ENCODE measurements at regions not wholly inside any gene's neighbourhood (a gene's known extent, or its start where the extent isn't known, plus 50 kb on each side); places are given as distances from the start of the nearest gene placed in this dataset.
"Not testable (repeated sequence)": the region's sequence is repeated elsewhere in the genome, so short reads cannot be mapped to it uniquely, and the experiment has no call there.

DNA sequence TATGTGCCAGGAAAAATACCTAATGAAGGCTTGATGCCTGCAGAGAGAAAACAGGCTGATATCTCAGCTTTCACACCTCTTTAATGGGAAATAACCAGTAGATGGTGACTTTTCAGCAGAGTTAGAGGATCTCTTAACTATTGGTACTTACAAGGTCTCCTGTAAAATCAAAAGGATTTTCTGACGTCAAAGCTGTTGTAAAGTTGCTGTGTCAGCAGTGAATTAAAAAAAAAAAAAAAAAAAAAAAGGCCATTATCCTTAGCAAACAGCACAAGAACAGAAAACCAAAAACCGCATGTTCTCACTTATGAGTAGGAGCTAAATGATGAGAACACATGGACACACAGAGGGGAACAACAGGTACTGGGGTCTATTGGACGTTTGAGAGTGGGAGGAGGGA, 349.1 kb downstream of the AMY1C start:
- H3K36me3 ChIP-seq (ENCODE audit: control insufficient read depth in 1 of 2, insufficient read depth in 2 of 2, low read length in 2 of 2): no peaks in the 10 kb centered on the region

DNA sequence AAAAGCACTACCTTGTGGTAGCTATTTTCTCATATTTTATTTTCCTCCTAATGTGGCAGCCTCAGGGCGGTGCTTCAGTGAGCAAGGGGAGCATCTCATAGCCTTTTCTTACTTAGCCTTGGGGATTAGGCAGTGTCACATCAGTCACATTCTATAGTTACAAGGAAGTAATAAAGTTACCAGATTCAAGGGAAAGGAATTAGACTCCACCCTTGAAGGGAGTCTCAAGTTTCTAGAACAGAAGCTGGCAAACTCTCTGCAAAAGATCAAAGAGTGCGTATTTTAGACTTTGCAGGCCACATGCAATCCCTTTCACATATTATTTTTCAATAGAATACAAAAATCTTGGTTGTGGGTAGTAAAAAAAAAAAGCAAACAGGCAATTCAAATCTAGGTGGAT, 350.4 kb downstream of the AMY1C start:
- no peaks in the 10 kb centered on the region for H3K4me1 ChIP-seq (ENCODE audit: control insufficient read depth in 1 of 2, insufficient read depth in 2 of 2, low read length in 2 of 2)
- H3K36me3 ChIP-seq (ENCODE audit: control insufficient read depth in 1 of 2, insufficient read depth in 2 of 2, low read length in 2 of 2): no peaks in the 10 kb centered on the region
- no peaks in the 10 kb centered on the region for H3K9me3 ChIP-seq (ENCODE audit: control insufficient read depth in 1 of 2, low read length in 2 of 2)
- no peak overlapping the region for H3K27ac ChIP-seq (ENCODE audit: low read length)
- no peaks in the 10 kb centered on the region for H3K27me3 ChIP-seq (ENCODE audit: low read depth, low read length)
- H3K4me3 ChIP-seq (ENCODE audit: low read depth in 1 of 2, low read length in 2 of 2): no peak overlapping the region

More for the DNA sequence above, 349.1 kb downstream of the AMY1C start:
- Histone ChIP-seq H3K4me3 (ENCODE audit: low read depth in 1 of 2, low read length in 2 of 2) (no peak overlapping the region), H3K27me3 (ENCODE audit: low read depth, low read length) (no peaks in the 10 kb centered on the region), H3K4me1 (ENCODE audit: control insufficient read depth in 1 of 2, insufficient read depth in 2 of 2, low read length in 2 of 2) (no peaks in the 10 kb centered on the region), H3K9me3 (ENCODE audit: control insufficient read depth in 1 of 2, low read length in 2 of 2) (no peaks in the 10 kb centered on the region), H3K27ac (ENCODE audit: low read length) (no peak overlapping the region)

DNA sequence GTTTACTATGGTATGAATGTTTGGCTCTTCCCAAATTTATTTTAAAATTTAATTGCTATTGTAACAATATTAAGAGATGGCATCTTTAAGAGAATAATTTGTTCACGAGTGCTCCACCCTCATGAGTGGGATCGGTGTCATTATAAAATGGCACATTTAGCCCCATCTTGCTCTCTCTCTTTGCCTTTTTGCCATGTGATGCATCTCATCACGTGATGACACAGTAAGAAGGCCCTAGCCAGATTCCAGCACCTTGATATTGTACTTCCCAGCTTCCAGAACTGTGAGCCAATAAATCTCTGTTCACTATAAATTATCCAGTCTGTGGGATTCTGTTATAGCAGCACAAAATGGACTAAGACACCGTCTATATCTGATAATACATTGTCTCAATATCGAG, 355.8 kb downstream of the AMY1C start:
- H3K27ac ChIP-seq (ENCODE audit: low read length): no peak overlapping the region

DNA sequence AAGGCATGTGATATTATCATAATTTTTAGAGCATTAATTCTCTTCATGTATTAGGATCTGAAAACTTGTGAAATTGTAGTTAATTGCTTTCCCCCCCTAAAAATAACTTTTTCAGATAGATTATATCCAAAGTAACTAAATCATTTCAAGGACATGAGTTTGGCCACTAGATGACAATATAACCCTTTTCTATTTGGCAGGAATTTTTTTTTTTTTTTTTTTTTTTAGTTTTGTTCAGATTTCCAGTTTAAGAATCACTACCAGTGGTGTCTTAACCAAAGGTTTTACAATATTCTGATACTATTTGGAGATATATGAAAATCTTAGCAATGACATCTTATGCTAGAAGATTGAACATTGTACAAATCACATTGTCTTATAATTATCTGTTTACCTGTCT, 370.8 kb downstream of the AMY1C start:
- Histone ChIP-seq H3K36me3 (ENCODE audit: control insufficient read depth in 1 of 2, insufficient read depth in 2 of 2, low read length in 2 of 2) (no peaks in the 10 kb centered on the region), H3K4me3 (ENCODE audit: low read depth in 1 of 2, low read length in 2 of 2) (no peak overlapping the region), H3K9me3 (ENCODE audit: control insufficient read depth in 1 of 2, low read length in 2 of 2) (no peaks in the 10 kb centered on the region), H3K27ac (ENCODE audit: low read length) (no peak overlapping the region), H3K4me1 (ENCODE audit: control insufficient read depth in 1 of 2, insufficient read depth in 2 of 2, low read length in 2 of 2) (no peaks in the 10 kb centered on the region), H3K27me3 (ENCODE audit: low read depth, low read length) (no peaks in the 10 kb centered on the region)

More for the DNA sequence above, 355.8 kb downstream of the AMY1C start:
- no peaks in the 10 kb centered on the region for H3K9me3 ChIP-seq (ENCODE audit: control insufficient read depth in 1 of 2, low read length in 2 of 2)
- no peaks in the 10 kb centered on the region for H3K4me1 ChIP-seq (ENCODE audit: control insufficient read depth in 1 of 2, insufficient read depth in 2 of 2, low read length in 2 of 2)
- H3K27me3 ChIP-seq (ENCODE audit: low read depth, low read length): no peaks in the 10 kb centered on the region
- H3K4me3 ChIP-seq (ENCODE audit: low read depth in 1 of 2, low read length in 2 of 2): no peak overlapping the region
- no peaks in the 10 kb centered on the region for H3K36me3 ChIP-seq (ENCODE audit: control insufficient read depth in 1 of 2, insufficient read depth in 2 of 2, low read length in 2 of 2)

DNA sequence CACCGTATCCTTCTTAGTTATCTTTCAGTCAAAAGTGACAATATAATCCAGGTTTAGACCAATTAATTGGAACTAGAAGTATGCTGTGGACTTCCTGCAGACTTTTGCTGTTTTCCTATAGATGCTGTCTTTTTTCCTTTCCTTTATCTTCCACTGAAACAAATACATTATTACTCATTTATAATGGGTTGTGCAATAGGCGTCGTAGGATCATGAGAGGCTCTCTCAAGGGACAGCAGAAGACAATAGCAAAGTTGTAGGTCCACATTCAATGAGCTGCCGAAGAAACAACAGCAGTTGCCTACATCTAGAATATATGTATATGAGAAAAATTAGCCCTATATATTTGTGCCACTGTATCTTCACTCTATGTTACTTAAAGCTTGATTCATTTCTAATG, 371.6 kb downstream of the AMY1C start:
- H3K9me3 ChIP-seq (ENCODE audit: control insufficient read depth in 1 of 2, low read length in 2 of 2): no peaks in the 10 kb centered on the region
- H3K27ac ChIP-seq (ENCODE audit: low read length): no peak overlapping the region
- H3K4me1 ChIP-seq (ENCODE audit: control insufficient read depth in 1 of 2, insufficient read depth in 2 of 2, low read length in 2 of 2): no peaks in the 10 kb centered on the region
- no peak overlapping the region for H3K4me3 ChIP-seq (ENCODE audit: low read depth in 1 of 2, low read length in 2 of 2)
- H3K36me3 ChIP-seq (ENCODE audit: control insufficient read depth in 1 of 2, insufficient read depth in 2 of 2, low read length in 2 of 2): no peaks in the 10 kb centered on the region
- no peaks in the 10 kb centered on the region for H3K27me3 ChIP-seq (ENCODE audit: low read depth, low read length)

DNA sequence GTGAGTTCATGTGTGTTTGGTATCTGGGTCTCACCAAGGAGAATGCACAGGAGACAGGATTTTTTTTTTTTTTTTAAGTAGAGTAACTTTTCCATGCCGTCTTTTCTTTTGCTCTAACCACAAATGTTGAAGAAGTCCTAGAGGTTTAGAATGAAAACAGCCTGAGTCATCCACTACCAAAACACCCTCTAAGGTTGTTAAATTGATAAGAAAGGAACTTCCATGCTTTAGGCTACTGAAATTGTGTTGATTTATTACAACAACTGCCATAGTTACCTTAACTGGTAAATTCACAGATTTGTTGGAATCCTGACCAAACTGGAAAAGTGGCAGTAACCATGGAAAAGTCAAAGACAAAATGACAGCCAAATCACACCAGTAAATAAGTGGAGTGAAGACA, 375.6 kb downstream of the AMY1C start:
- Histone ChIP-seq H3K27ac (ENCODE audit: low read length) (no peak overlapping the region), H3K9me3 (ENCODE audit: control insufficient read depth in 1 of 2, low read length in 2 of 2) (no peaks in the 10 kb centered on the region), H3K27me3 (ENCODE audit: low read depth, low read length) (no peaks in the 10 kb centered on the region), H3K36me3 (ENCODE audit: control insufficient read depth in 1 of 2, insufficient read depth in 2 of 2, low read length in 2 of 2) (no peaks in the 10 kb centered on the region), H3K4me3 (ENCODE audit: low read depth in 1 of 2, low read length in 2 of 2) (no peak overlapping the region), H3K4me1 (ENCODE audit: control insufficient read depth in 1 of 2, insufficient read depth in 2 of 2, low read length in 2 of 2) (no peaks in the 10 kb centered on the region)

DNA sequence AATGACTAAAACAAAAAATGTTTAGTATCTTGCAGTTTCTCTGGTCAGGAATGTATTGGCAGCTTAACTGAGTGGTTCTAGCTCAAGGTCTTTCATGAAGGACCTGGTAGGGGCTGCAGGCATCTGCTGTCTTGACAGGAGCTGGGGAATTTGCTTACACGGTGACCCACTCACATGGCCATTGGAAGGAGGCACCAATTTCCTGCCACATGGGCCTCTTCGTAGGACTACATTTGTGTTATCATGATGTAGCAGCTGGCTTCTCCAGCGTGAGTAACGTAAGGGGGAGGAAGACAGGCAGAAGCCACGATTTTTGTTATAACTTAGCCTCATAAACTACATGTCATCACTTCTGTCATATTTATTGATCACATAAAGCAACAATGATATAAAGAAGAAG, 376.3 kb downstream of the AMY1C start:
- H3K27ac ChIP-seq (ENCODE audit: low read length): no peak overlapping the region
- no peak overlapping the region for H3K4me3 ChIP-seq (ENCODE audit: low read depth in 1 of 2, low read length in 2 of 2)
- no peaks in the 10 kb centered on the region for H3K9me3 ChIP-seq (ENCODE audit: control insufficient read depth in 1 of 2, low read length in 2 of 2)
- no peaks in the 10 kb centered on the region for H3K4me1 ChIP-seq (ENCODE audit: control insufficient read depth in 1 of 2, insufficient read depth in 2 of 2, low read length in 2 of 2)
- H3K27me3 ChIP-seq (ENCODE audit: low read depth, low read length): no peaks in the 10 kb centered on the region
- H3K36me3 ChIP-seq (ENCODE audit: control insufficient read depth in 1 of 2, insufficient read depth in 2 of 2, low read length in 2 of 2): no peaks in the 10 kb centered on the region

DNA sequence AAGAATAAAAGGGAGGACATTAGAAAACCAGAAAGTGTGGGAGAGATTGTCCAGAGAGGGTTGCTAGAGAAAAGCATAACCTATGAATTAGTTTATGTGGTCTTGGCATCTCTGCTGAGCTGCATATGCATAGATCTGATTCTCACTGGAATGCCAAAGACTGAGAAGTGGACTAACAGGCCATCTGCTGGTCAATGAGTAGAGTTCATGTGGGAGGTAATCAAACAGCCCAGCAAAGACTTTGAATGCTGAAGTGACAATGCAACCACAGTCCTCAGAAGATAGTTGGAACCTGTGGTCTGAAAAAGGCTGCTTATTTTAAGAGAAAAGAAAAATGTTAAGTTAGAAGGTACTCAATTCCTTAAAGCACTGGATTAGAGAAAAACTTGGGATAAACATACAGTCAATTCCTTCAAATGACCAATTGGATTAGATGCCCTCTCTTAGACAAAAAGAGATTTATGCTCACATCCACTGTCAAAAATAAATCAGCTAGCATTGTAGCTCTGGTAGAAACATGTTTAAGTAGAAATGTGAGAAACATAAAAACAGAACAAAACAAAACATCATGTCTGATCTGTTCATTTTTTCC, 382.8 kb downstream of the AMY1C start:
- Histone ChIP-seq H3K4me3 (ENCODE audit: low read depth in 1 of 2, low read length in 2 of 2) (no peak overlapping the region), H3K36me3 (ENCODE audit: control insufficient read depth in 1 of 2, insufficient read depth in 2 of 2, low read length in 2 of 2) (no peaks in the 10 kb centered on the region), H3K9me3 (ENCODE audit: control insufficient read depth in 1 of 2, low read length in 2 of 2) (no peaks in the 10 kb centered on the region), H3K27me3 (ENCODE audit: low read depth, low read length) (no peaks in the 10 kb centered on the region), H3K4me1 (ENCODE audit: control insufficient read depth in 1 of 2, insufficient read depth in 2 of 2, low read length in 2 of 2) (no peaks in the 10 kb centered on the region), H3K27ac (ENCODE audit: low read length) (no peak overlapping the region)

DNA sequence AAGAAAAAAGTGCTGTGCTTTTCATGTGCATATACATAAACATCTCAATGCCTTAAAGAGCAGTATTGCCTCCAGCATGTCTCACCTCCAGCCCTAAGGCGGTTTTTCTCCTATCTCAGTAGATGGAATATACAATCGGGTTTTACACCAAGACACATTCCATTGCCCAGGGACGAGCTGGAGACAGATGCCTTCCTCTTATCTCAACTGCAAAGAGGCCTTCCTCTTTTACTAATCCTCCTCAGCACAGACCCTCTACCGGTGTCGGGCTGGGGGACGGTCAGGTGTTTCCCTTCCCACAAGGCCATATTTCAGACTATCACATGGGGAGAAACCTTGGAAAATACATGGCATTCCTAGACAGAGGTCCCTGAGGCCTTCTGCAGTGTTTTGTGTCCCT, 385.3 kb downstream of the AMY1C start:
- not testable (repeated sequence) for H3K27ac ChIP-seq (ENCODE audit: low read length); H3K4me3 ChIP-seq (ENCODE audit: low read depth in 1 of 2, low read length in 2 of 2); H3K4me1 ChIP-seq (ENCODE audit: control insufficient read depth in 1 of 2, insufficient read depth in 2 of 2, low read length in 2 of 2); H3K9me3 ChIP-seq (ENCODE audit: control insufficient read depth in 1 of 2, low read length in 2 of 2); H3K36me3 ChIP-seq (ENCODE audit: control insufficient read depth in 1 of 2, insufficient read depth in 2 of 2, low read length in 2 of 2); H3K27me3 ChIP-seq (ENCODE audit: low read depth, low read length)

DNA sequence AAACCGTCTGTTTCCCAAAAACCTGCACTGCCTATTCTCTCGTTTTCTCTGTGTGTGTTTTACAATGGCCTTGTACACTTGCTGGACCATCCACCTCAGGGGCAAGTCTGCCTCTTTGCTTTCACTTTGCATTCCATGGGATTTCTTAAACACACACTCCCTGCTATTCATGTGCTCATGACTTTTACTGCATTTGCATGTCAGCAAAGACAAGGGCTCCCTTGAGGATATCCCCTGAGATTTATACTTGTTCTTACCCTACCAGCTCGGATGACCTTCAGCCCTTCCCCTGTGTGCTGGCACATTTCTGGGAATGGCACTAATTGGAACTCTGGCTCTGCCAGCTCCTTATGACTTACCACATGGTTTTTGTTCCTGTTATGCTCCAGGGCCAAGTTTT, 386.9 kb downstream of the AMY1C start:
- Histone ChIP-seq H3K9me3 (ENCODE audit: control insufficient read depth in 1 of 2, low read length in 2 of 2) (no peaks in the 10 kb centered on the region), H3K36me3 (ENCODE audit: control insufficient read depth in 1 of 2, insufficient read depth in 2 of 2, low read length in 2 of 2) (no peaks in the 10 kb centered on the region), H3K27me3 (ENCODE audit: low read depth, low read length) (no peaks in the 10 kb centered on the region), H3K4me1 (ENCODE audit: control insufficient read depth in 1 of 2, insufficient read depth in 2 of 2, low read length in 2 of 2) (peaks cover 0 to under 1% of the 10 kb centered on the region in 2 donors), H3K4me3 (ENCODE audit: low read depth in 1 of 2, low read length in 2 of 2) (no peak overlapping the region), H3K27ac (ENCODE audit: low read length) (no peak overlapping the region)

DNA sequence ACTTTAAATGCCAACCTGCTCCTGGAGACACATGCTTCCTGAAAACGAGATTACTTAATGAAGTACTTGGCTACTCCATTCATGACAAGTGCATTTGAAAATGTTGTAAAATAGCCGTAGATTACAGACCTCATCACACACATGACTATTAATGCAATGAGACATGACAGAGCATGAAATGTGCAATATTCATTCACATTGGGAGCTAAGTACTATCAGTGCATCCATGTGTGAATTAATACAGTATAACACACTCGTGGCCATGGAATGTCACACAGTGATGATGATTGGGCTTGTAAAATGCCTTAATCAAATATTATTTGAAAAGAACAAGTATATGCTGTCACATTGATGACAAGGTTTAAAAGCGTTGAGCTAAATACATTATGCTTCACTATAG, 407.0 kb downstream of the AMY1C start:
- no peak overlapping the region for H3K4me3 ChIP-seq (ENCODE audit: low read depth in 1 of 2, low read length in 2 of 2)
- no peaks in the 10 kb centered on the region for H3K36me3 ChIP-seq (ENCODE audit: control insufficient read depth in 1 of 2, insufficient read depth in 2 of 2, low read length in 2 of 2)
- no peaks in the 10 kb centered on the region for H3K4me1 ChIP-seq (ENCODE audit: control insufficient read depth in 1 of 2, insufficient read depth in 2 of 2, low read length in 2 of 2)
- peaks cover 0 to 6% of the 10 kb centered on the region in 2 donors for H3K9me3 ChIP-seq (ENCODE audit: control insufficient read depth in 1 of 2, low read length in 2 of 2)
- no peak overlapping the region for H3K27ac ChIP-seq (ENCODE audit: low read length)
- H3K27me3 ChIP-seq (ENCODE audit: low read depth, low read length): no peaks in the 10 kb centered on the region

DNA sequence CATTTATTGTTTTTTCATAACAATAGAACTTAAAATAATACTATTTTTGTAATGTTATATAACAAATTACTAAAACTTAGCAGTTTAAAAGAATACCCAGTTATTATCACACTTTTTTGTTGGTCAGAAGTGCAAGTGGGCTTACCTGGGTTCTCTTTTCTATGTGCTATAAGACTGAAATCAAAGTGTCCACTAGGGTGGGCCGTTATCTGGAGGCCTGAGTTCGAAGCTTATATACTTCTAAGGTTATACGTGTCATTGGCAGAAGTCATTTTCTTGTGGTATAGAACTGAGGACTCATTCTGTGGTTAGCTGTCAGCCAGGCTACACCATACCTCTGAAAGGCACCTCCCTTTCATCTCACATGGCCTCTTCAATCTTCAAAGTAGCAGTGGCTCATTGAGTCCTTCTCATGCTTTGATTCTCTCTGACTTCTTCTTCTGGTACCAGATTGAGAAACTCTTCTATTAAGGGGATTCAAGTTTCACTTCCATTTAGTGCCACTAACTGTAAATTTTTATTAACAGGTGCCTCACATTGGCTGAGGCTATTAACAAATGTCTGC, 414.3 kb downstream of the AMY1C start:
- Histone ChIP-seq H3K27ac (ENCODE audit: low read length) (no peak overlapping the region), H3K4me3 (ENCODE audit: low read depth in 1 of 2, low read length in 2 of 2) (no peak overlapping the region), H3K36me3 (ENCODE audit: control insufficient read depth in 1 of 2, insufficient read depth in 2 of 2, low read length in 2 of 2) (no peaks in the 10 kb centered on the region), H3K4me1 (ENCODE audit: control insufficient read depth in 1 of 2, insufficient read depth in 2 of 2, low read length in 2 of 2) (no peaks in the 10 kb centered on the region), H3K9me3 (ENCODE audit: control insufficient read depth in 1 of 2, low read length in 2 of 2) (no peaks in the 10 kb centered on the region), H3K27me3 (ENCODE audit: low read depth, low read length) (no peaks in the 10 kb centered on the region)
